SK-N-SH treated with all-trans-retinoic acid at 6 μM for 48 hours (cell line): ENCODE measurements at regions not wholly inside any gene's neighbourhood (a gene's known extent, or its start where the extent isn't known, plus 50 kb on each side); places are given as distances from the start of the nearest gene placed in this dataset.

Source experiments
- ATAC-seq: fragments of 200-7000 bp; cut with Tn5 transposase; 3 replicates; pipeline ENCODE4 v1.9.1; 2020; ENCODE audit warnings: mild to moderate bottlenecking, moderate library complexity
- ARNTL ChIP-seq: fragments of 450-650 bp; formaldehyde crosslinking; IDR thresholded peaks from 2 replicates; pipeline ENCODE4 v1.5.0; 2020; ENCODE audit warnings: low read depth, mild to moderate bottlenecking, moderate library complexity, borderline replicate concordance
- BACH2 ChIP-seq: fragments of 250-450 bp; sonication (Bioruptor Pico); IDR thresholded peaks from 2 replicates; pipeline ENCODE4 v1.9.0; 2021; ENCODE audit warnings: mild to moderate bottlenecking, borderline replicate concordance
- CREB5 ChIP-seq: fragments of 250-450 bp; sonication (Bioruptor Pico); IDR thresholded peaks from 2 replicates; pipeline ENCODE4 v1.5.1; 2020; ENCODE audit warnings: low read depth, mild to moderate bottlenecking, moderate library complexity
- CSDC2 ChIP-seq: fragments of 250-450 bp; sonication (Bioruptor Pico); IDR thresholded peaks from 2 replicates; pipeline ENCODE4 v1.5.0; 2020; ENCODE audit warnings: mild to moderate bottlenecking, moderate library complexity
- CSRNP3 ChIP-seq: fragments of 250-450 bp; sonication (Bioruptor Pico); IDR thresholded peaks from 2 replicates; pipeline ENCODE4 v1.5.1; 2021; ENCODE audit warnings: mild to moderate bottlenecking, moderate library complexity
- ESRRG ChIP-seq: fragments of 250-450 bp; sonication (Bioruptor Pico); IDR thresholded peaks from 2 replicates; pipeline ENCODE4 v1.6.1; 2021; ENCODE audit warnings: mild to moderate bottlenecking
- GLIS3 ChIP-seq: fragments of 250-450 bp; sonication (Bioruptor Pico); IDR thresholded peaks from 2 replicates; pipeline ENCODE4 v1.5.0; 2020; ENCODE audit warnings: mild to moderate bottlenecking, moderate library complexity
- ISL1 ChIP-seq: fragments of 250-450 bp; sonication (Bioruptor Pico); IDR thresholded peaks from 2 replicates; pipeline ENCODE4 v2.1.2; 2022; ENCODE audit warnings: mild to moderate bottlenecking, moderate library complexity
- OSR1 ChIP-seq: fragments of 250-450 bp; sonication (Bioruptor Pico); IDR thresholded peaks from 2 replicates; pipeline ENCODE4 v1.8.0; 2022; ENCODE audit warnings: moderate library complexity, mild to moderate bottlenecking, inconsistent platforms
- PATZ1 ChIP-seq: fragments of 250-450 bp; sonication (Bioruptor Pico); IDR thresholded peaks from 2 replicates; pipeline ENCODE4 v1.8.0; 2020; ENCODE audit warnings: mild to moderate bottlenecking, moderate library complexity, borderline replicate concordance
- POU6F1 ChIP-seq: fragments of 250-450 bp; sonication (Bioruptor Pico); IDR thresholded peaks from 2 replicates; pipeline ENCODE4 v1.8.0; 2021; ENCODE audit warnings: low read depth, mild to moderate bottlenecking, moderate library complexity, borderline replicate concordance
- PPARA ChIP-seq: fragments of 250-450 bp; sonication (Bioruptor Pico); IDR thresholded peaks from 2 replicates; pipeline ENCODE4 v1.5.0; 2020; ENCODE audit warnings: mild to moderate bottlenecking, borderline replicate concordance
- RARB ChIP-seq: fragments of 250-450 bp; sonication (Bioruptor Pico); IDR thresholded peaks from 2 replicates; pipeline ENCODE4 v1.8.0; 2021; ENCODE audit warnings: mild to moderate bottlenecking, moderate library complexity
- SNAI2 ChIP-seq: fragments of 250-450 bp; sonication (Bioruptor Pico); IDR thresholded peaks from 2 replicates; pipeline ENCODE4 v1.5.0; 2020; ENCODE audit warnings: mild to moderate bottlenecking, moderate library complexity
- TCF4 ChIP-seq: fragments of 250-450 bp; sonication (Bioruptor Pico); IDR thresholded peaks from 2 replicates; pipeline ENCODE4 v1.8.0; 2021; ENCODE audit warnings: mild to moderate bottlenecking, moderate library complexity, borderline replicate concordance
- TOX ChIP-seq: fragments of 250-450 bp; sonication (Bioruptor Pico); IDR thresholded peaks from 2 replicates; pipeline ENCODE4 v1.8.0; 2021; ENCODE audit warnings: mild to moderate bottlenecking, moderate library complexity, borderline replicate concordance
- TSHZ2 ChIP-seq: fragments of 250-450 bp; sonication (Bioruptor Pico); IDR thresholded peaks from 2 replicates; pipeline ENCODE4 v1.5.0; 2020; ENCODE audit warnings: mild to moderate bottlenecking, moderate library complexity
- ZC3H10 ChIP-seq: fragments of 250-450 bp; sonication (Bioruptor Pico); IDR thresholded peaks from 2 replicates; pipeline ENCODE4 v1.5.1; 2021; ENCODE audit warnings: mild to moderate bottlenecking, moderate library complexity
- ZFP3 ChIP-seq: fragments of 250-450 bp; sonication (Bioruptor Pico); IDR thresholded peaks from 2 replicates; pipeline ENCODE4 v1.5.0; 2020; ENCODE audit warnings: mild to moderate bottlenecking, moderate library complexity
- ZFP30 ChIP-seq: fragments of 450-650 bp; formaldehyde crosslinking; IDR thresholded peaks from 2 replicates; pipeline ENCODE4 v1.5.0; 2022; ENCODE audit warnings: mild to moderate bottlenecking, moderate library complexity
- ZNF565 ChIP-seq: fragments of 450-650 bp; formaldehyde crosslinking; conservative IDR thresholded peaks from 2 replicates; pipeline ENCODE4 v1.5.0; 2020; ENCODE audit warnings: low read depth, mild to moderate bottlenecking, moderate library complexity
- ZNF70 ChIP-seq: fragments of 450-650 bp; formaldehyde crosslinking; IDR thresholded peaks from 2 replicates; pipeline ENCODE4 v1.5.0; 2020; ENCODE audit warnings: mild to moderate bottlenecking, moderate library complexity
- ZNF8 ChIP-seq: fragments of 450-650 bp; formaldehyde crosslinking; IDR thresholded peaks from 2 replicates; pipeline ENCODE4 v1.5.0; 2020; ENCODE audit warnings: mild to moderate bottlenecking, moderate library complexity

- no peak for ATAC-seq
- no peak for TF ChIP-seq TCF4 (CRISPR knock-in tag)
- TF ChIP-seq ESRRG (CRISPR knock-in tag) = no peak
- TF ChIP-seq RARB (CRISPR knock-in tag) = no peak
- no peak for TF ChIP-seq OSR1 (CRISPR knock-in tag)
- TF ChIP-seq TOX (CRISPR knock-in tag) = no peak
- TF ChIP-seq ZFP30 = no peak
- no peak for TF ChIP-seq ZFP3 (CRISPR knock-in tag)
- TF ChIP-seq GLIS3 (CRISPR knock-in tag) = no peak
- TF ChIP-seq ZNF565 (CRISPR knock-in tag) = no peak
- TF ChIP-seq, all 23 proteins: peak for 0
Observed at GRCh38 chr19:28483197-28483596, 729.8 kb downstream of the UQCRFS1 start.

GRCh38 chr19:28482221-28482620 is 730.7 kb downstream of the UQCRFS1 start:
- no peak for ATAC-seq
- TF ChIP-seq ZNF70 (CRISPR knock-in tag) (no peak), RARB (CRISPR knock-in tag) (no peak), BACH2 (CRISPR knock-in tag) (no peak), ISL1 (CRISPR knock-in tag) (no peak), ZC3H10 (no peak), POU6F1 (CRISPR knock-in tag) (no peak), ARNTL (CRISPR knock-in tag) (no peak), CSRNP3 (CRISPR knock-in tag) (no peak), CSDC2 (CRISPR knock-in tag) (no peak), ZFP3 (CRISPR knock-in tag) (no peak), OSR1 (CRISPR knock-in tag) (no peak), TOX (CRISPR knock-in tag) (no peak), GLIS3 (CRISPR knock-in tag) (no peak), ESRRG (CRISPR knock-in tag) (no peak), ZNF565 (CRISPR knock-in tag) (no peak), SNAI2 (CRISPR knock-in tag) (no peak), PPARA (no peak), TCF4 (CRISPR knock-in tag) (no peak), PATZ1 (no peak)

- ATAC-seq = no peak
- TF ChIP-seq ZNF8 (CRISPR knock-in tag) (no peak), GLIS3 (CRISPR knock-in tag) (no peak), TSHZ2 (CRISPR knock-in tag) (no peak), ZC3H10 (no peak), ARNTL (CRISPR knock-in tag) (no peak), TOX (CRISPR knock-in tag) (no peak), OSR1 (CRISPR knock-in tag) (no peak), TCF4 (CRISPR knock-in tag) (no peak), CREB5 (no peak)
Observed at GRCh38 chr19:28481674-28482073, 731.3 kb downstream of the UQCRFS1 start.
